ENCODE measurements at regions not wholly inside any gene's neighbourhood (a gene's known extent, or its start where the extent isn't known, plus 50 kb on each side); places are given as distances from the start of the nearest gene placed in this dataset.
"Not testable (repeated sequence)": the region's sequence is repeated elsewhere in the genome, so short reads cannot be mapped to it uniquely, and the experiment has no call there.

DNA sequence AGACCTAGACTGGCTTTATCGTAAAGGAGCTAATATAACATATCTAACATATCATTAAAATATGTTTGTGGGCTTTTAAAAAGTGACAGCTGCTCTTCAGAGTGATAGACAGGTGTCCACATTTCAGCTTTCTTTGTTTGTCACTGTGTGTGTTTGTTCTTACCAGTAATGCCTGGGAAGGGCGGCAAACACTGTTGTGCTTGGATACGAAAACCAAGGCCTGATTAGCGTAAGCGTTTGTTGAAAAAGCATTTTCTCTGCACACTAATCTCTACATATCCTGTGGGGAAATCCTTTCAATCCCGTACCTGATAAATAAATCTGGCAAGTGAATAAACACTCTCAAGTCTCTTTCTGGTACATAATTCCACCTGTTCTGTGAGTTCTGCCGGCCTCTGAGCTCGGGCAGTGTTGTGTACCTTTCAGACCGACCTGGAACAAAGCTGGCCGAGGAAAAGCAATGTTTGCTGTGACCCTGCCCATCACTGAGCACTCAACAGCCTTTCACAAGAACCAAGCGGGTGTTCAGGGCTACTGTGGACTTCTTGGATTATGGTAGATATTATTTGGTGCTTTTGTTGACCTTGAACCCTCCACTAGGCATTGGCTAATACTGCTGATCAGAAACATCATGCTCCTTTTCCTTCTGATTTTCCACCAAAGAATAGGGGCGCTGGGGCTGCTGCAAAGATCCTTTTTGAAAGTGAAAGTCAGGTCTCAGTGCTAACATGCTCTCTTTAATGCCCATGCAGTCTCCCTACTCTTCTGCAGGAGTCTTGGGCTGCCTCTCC, 100.4 kb downstream of the CD83 start:
- DNase-seq: no peak

- DNase-seq: no peak
Observed at GRCh38 chr6:14218519-14218800, 100.9 kb downstream of the CD83 start.

GRCh38 chr6:14221564-14222279, 104.2 kb downstream of the CD83 start:
- DNase-seq: no peak

- no peak for DNase-seq
Observed at GRCh38 chr6:14222956-14223355, 105.4 kb downstream of the CD83 start.

GRCh38 chr6:14224359-14225103, 107.0 kb downstream of the CD83 start:
- DNase-seq: no peak

DNA sequence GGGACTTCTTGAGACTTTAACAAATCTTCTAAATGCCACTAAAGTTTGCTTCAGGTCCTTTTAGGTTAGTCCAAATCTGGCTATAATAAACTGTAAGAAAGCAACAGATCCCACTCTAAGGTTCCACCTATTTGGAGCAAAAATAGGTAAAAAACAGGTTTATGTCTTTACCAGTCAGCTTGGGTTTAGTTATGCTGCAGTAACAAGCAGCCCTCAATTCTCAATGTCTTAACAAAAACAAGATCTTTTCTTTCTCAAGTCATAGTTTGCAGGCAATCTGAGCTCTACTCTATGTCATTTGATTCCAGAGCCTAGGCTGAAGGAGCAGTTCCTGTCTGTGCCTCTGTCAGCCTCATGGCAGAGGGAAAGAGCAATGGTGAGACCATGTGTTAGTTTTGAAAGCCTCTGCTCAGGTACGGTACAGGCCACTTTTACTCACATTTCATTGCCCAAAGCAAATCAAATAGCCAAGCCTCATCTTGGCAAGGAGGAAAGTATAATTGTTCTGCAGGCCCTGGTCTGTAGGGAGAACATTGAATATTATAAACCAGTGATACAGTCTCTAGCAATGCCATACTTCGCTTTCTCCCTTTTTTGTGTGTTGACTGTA, 108.6 kb downstream of the CD83 start:
- DNase-seq: no peak

DNA sequence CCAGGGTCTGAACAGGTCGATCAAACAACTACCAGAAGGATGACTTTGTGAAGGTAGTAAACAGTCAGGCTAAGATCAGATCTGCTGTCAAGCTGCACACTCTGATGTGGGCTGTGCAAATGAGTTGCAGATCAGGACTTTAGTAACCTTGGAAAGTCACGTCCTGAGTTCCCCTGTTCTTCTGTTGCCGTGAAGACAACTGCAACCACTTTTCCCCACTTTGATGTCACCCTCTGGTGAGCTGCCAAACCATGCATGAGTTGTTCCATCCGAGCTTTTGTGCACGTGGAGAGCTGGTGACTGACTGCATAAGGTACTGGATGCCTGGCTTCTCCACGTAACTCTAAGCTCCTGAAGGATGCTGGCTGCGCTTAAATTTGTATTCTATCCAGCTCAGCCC, 111.0 kb downstream of the CD83 start:
- peak; percentile 75 for DNase-seq

DNA sequence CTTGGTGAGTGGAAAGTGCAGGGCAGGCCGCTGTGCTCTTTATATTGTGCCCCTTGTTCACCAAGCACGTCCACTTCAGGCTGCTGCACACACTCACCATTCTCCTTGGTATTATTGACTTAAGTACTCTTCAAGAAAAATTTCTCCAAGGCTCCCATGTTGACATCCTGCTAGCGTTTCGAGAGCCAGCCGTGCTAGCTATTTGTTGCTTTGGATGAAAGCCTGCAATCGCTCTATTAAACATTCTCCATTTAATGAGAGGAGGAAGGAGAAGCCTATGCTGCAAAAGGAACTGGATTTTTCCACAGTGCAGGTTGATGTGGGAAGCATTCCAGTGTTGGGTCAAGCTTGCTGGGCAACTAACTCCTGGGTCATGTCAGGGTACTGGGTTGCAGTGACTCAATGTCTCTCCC, 113.5 kb downstream of the CD83 start:
- DNase-seq: no peak

DNA sequence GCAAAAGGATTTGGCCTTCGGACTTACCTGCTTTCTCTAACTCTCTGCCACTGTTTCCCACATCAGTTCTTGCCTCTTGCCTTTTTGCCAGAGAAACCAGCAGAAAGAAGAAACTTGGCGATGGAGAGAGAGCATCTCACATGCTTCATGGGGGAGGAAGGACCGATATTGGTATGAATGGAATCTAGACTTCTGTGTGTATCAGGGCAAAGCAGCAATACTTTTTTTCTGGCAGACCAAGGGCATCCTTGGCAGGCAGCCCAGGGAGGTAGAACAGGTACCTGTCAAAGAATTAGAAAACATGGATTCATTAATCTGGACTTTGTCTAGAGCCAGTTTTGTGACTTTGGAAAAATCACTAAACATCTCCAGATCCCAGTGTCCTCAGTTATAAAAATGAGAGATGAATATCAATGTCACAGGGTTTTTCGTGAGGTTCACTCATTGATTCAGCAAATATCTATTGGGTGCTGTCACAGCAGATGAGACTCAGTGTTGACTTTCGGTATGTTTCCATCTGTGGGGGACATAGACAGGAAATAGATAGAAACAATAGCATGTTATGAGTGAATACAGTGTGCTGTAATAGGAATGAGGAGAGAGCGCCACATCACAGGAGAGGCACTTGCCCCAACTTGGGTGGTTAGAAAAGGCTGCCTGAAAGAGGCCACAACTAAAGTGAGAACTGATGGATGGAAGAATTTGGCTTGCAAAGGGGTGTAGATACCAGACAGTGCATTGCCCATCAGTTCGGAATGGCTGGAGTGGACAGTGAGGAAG, 114.1 kb downstream of the CD83 start:
- DNase-seq: peak; percentile 87

GRCh38 chr6:14232889-14233288, 115.3 kb downstream of the CD83 start:
- no peak for DNase-seq

DNA sequence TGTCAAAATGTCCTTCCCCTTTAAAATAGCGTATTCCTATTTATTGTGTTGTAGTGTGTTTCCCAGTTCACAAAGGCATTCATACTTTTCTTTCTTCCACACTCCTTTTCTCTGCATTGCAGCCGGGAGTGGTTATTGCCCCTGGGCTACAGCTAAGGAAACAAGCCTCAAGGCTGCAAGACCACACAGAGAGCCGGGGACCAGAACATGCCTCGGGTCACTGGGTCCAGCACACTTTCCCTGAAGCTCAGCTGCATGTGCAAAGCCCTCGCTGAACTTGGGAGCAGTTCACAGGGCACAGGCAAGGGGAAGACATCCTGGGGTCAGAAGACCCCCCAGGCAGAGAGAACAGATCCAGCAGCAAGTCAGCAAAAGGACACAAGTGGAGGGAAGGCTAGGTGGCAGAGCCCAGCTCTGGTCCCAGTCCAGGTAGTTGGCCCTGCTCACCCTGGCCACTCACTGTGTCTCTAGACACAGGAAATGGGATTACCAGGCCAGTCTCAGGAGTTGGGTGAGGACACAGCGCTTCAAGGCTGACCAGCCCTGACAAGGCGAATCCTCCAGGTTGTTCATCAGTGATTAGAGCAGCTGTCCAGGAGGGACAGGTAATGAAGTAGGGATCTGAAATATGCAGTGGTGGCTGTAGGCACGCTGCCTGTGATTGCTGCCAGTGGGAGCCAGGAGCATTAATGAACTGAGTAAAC, 118.2 kb downstream of the CD83 start:
- no peak for DNase-seq

- DNase-seq: no peak
Observed at GRCh38 chr6:14239097-14239496, 121.5 kb downstream of the CD83 start.

DNA sequence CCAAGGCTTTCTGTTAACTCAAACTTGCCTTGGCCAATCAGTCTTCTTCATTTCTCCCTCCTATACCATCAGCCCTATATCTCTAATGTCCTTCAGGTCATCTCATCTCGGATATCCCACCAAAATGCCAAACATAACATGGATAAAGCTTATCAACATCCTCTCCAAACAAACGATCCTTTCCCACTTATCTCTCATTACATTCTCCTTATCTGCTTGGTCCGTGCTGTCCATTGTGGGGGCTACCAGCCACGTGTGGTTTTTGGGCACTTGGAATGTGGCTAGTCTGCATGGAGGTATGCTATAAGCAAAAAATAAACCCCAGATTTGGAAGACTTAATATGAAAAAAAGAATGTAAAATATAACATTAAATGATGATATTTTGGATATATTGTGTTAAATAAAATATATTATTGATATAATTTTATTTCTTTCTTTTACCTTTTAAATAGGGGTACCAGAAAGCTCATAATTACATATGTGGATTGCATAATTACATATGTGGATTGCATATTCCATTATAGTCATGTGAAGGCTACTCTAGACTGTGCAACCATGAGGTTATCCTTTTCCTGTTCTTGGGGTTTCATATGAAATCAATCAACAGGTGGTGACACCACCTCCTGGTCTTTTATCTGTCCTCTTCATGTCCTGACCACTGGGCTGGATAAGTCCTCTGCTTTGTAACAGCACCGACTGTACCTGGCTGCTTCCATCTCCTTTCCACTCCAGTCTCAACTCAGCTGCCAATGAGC, 123.0 kb downstream of the CD83 start:
- DNase-seq: no peak

GRCh38 chr6:14241255-14242070, 123.9 kb downstream of the CD83 start:
- DNase-seq: no peak

GRCh38 chr6:14242912-14243311, 125.3 kb downstream of the CD83 start:
- DNase-seq: not testable (repeated sequence)

DNA sequence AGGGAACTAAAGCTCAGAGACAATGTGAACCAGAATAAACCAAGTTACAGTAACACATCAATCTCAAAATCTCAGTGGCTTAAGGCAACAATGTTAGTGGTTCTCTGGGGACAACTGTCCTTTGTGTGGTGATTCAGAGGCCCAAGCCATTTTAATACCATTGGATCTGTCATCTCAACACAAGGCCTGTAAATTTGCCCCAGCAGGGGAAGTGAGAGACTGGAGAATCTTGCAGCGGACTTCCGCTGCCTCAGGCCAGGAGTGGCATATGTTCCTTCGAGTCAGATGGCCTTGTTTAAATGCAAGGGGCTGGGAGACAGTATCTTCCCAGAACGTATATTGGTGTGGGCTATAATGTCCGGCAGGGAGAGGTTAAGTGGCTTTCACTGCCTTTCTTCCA, 126.0 kb downstream of the CD83 start:
- peak; percentile 10 for DNase-seq

- no peak for DNase-seq
Observed at GRCh38 chr6:14246876-14247275, 129.3 kb downstream of the CD83 start.

- no peak for DNase-seq
Observed at GRCh38 chr6:14250573-14250972, 133.0 kb downstream of the CD83 start.

DNA sequence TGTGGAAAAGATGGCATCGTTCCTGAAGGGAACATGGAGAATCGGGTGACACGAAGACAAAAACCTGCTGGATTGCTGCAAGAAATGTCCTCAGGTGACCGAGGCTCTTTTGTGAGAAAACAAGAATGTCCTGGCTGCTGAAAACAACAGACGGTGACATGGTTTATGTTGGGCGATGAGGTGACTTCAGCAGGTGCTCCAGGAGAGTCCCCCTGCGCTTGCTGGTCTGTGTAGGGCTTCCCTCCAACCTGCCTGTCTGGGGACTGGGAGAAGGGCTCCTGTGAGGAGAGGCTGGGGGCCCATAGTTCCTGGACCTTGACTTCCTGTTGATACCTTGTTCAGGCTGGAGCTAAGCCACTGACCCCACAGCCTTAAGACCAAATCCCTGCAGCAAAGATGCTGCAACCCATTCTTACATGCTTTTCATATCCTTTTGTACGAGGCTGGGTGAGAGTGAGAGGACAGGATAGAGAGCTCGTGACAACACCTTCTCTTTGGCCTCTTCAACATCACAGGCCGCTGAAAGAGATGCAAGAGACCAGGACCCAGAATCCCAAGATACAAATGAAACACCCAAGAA, 134.8 kb downstream of the CD83 start:
- DNase-seq: no peak

GRCh38 chr6:14254505-14254904, 136.9 kb downstream of the CD83 start:
- no peak for DNase-seq
